NCI-H146 treated with DMSO at 0.1 percent for 48 hours (cell line): ENCODE measurements at regions not wholly inside any gene's neighbourhood (a gene's known extent, or its start where the extent isn't known, plus 50 kb on each side); places are given as distances from the start of the nearest gene placed in this dataset.
"Not testable (repeated sequence)": the region's sequence is repeated elsewhere in the genome, so short reads cannot be mapped to it uniquely, and the experiment has no call there.

Experiments
- DNase-seq: peaks from one replicate; lab custom pipeline; 2025; ENCODE audit not compliant: unreplicated experiment; lab: John Stamatoyannopoulos, UW

DNA sequence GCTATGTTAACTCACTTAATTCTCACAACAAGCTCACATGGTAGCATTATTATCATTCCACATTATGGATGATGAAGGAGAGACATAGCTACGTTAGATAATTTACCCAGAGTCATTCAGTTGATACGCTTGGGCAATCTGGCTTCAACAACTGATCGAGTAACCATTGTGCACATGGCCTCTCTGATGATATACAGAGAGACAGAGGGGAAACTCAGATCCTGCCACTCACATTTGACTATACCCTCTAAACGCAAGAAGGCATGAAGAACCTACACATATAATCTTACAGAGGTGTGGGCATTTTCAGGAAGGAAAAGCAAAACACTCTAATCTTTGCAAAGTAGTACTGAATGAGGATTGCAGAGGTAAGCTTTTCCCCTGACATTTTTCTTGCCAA lies 360.1 kb downstream of the BARHL2 start:
- DNase-seq: no peak

GRCh38 chr1:90356101-90356500 lies 361.0 kb downstream of the BARHL2 start:
- no peak for DNase-seq

GRCh38 chr1:90354704-90355103 lies 359.8 kb downstream of the ZNF326 start:
- no peak for DNase-seq

DNA sequence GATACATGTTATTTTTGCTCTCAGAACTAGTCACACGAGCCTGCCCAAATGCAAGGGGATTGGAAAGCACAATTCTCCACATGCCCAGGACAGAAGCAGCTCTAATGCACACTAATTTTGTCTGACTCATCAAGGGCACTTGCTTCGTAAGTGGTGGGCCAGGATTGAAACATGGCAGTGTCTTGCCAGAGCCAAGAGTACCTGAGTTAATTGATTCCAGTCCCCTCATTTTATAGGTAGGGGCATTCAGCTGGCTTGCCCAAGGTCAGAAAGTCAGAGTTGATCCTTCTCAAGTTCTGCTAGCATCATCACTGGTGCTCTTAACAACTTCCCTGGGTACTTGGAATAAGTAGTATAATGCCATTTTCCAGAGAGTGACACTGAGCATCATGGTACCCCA lies 356.1 kb downstream of the ZNF326 start:
- DNase-seq: no peak

GRCh38 chr1:90349510-90349909 lies 354.6 kb downstream of the ZNF326 start:
- no peak for DNase-seq

DNA sequence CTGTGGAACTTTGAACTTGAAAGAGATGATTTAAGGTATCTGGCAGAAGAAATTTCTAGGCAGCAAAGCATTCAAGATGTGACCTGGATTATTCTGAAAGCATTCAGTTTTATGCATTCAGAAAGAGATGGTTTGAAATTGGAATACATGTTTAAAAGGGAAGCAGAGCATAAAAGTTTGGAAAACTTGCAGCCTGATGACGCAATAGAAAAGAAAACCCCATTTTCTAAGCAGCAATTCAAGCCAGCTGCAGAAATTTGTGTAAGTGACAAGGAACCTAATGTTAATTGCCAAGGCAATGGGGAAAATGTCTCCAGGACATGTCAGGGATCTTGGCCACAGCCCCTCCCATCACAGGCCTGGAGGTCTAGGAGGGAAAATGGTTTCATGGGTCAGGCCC lies 354.0 kb downstream of the ZNF326 start:
- no peak for DNase-seq

DNA sequence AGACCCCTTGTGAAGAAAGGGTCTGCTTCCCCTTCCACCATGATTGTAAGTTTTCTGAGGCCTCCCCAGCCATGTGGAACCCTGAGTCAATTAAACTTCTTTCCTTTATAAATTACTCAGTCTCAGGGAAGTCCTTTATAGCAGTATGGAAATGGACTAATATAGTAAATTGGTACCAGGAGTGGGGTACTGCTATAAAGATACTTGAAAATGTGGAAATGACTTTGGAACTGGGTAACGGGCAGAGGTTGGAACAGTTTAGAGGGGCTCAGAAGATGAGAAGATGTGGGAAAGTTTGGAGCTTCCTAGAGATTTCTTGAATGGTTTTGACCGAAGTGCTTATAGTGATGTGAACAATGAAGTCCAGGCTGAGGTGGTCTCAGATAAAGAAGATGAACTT lies 353.5 kb downstream of the ZNF326 start:
- not testable (repeated sequence) for DNase-seq

- no peak for DNase-seq
These were observed 352.5 kb downstream of the ZNF326 start for GRCh38 chr1:90347366-90347765.

- DNase-seq: no peak
These were observed 351.8 kb downstream of the ZNF326 start for GRCh38 chr1:90346757-90347156.

GRCh38 chr1:90346349-90346748 lies 351.4 kb downstream of the ZNF326 start:
- no peak for DNase-seq

GRCh38 chr1:90344963-90345730 lies 350.2 kb downstream of the ZNF326 start:
- no peak for DNase-seq

- DNase-seq: no peak
These were observed 346.6 kb downstream of the ZNF326 start for GRCh38 chr1:90341516-90341915.

DNA sequence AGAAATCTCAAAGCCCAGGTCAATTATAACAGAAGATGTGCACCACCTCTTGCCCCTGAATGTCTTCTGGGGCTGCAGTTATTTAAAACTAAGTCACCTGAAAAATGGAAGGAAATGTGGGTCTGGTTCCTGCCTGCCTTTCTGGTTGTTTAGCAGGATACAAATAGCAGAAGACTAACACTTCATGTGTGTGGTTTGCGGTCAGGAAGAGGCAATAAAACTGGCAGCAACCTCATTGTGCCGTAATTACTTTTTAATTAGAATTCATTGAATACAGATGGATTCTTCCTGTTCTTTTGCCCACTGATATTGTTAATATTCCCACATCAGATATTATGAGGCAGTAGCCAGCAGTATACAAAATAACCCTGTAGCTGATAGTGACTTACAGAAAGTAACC lies 345.7 kb downstream of the ZNF326 start:
- no peak for DNase-seq

DNA sequence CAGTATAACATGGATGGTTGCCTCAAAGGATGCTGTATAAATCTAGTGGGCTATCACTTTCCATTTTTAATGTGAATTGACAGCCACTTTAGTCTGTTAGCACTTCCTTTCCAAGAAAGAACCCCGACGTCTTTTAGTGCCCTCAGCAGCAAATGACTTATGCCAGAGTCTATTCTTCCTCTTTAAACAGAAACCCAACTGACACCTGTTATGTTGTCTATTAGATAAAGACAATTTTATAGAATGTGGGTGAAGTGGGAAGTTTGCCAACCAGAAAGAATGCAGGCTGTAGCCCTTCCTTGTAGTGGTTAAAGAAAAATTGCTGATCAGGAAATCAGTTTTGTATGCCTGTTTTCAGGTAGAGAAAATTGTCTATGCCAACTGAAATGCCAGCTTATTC lies 344.9 kb downstream of the ZNF326 start:
- no peak for DNase-seq

DNA sequence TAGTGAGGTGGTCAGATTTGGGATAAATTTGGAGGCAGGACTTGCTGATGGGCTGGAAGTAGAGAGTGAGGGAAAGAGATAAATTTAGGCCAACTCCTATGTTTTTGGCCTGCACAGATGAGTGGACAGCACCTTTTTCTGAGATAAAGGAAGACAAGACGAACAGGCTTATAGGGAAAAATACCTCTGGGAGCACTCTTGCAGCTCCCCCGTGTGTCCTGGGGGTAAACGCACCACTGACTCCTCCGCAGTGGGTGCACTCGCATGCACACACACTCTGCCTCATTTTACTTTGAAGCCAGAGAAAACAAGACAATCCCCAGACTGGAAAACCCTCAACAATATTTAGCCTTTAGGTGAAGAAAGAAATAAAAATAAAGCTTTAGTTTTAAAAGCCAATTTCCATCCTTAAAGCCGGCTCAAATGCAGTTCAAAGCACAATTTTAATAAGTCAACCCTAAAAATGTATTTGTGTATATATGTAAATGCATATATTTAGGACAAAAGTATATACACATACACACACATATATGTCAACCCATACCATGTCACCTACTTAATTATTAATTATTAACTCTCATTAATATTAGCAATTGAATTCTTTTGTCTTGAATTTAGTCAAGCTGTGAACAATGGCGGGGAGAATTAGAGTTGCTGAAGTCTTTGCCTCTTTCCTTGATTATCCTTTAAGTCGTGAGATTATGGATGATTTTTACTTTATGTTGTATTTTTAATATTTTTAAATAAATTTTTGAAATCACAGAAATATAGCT lies 341.8 kb downstream of the ZNF326 start:
- DNase-seq: no peak

DNA sequence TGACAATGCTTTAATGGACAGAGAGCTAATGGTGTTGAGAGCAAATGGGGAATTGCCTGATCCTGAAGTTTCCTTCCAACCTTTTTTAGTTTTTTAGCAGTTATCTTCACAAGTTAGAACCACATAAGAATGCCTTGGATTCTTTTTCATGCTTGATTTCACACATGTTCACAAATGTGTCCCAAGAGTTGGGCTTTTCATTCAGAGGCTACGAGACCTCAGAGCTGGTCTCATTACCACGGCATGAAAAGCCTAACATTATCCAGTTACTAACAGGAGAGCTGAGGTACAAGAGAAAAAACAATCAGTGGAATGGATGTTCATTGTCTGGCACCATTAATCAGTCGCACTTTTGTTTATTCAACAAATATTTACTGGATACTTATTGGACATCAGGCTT lies 340.6 kb downstream of the ZNF326 start:
- peak; percentile 21 for DNase-seq

DNA sequence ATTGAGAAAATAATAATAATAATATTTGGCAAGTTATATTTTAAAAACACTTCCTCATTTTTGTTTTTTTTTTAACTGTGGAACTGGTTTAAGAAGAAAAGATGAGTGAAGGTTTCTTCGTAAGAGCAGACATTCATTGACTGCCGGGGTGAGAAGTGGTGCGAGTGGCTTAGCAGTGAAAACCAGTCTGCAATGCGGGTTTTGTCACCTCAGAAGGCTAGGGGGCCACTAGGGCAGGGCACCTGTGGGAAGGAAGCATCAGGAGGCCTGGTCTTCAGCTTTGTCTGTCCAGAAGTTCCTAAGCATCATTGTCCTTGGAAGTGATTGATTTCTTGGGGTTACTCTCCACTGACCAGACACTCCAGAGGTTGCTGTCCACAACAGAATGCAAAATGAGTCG lies 339.2 kb downstream of the ZNF326 start:
- no peak for DNase-seq

DNA sequence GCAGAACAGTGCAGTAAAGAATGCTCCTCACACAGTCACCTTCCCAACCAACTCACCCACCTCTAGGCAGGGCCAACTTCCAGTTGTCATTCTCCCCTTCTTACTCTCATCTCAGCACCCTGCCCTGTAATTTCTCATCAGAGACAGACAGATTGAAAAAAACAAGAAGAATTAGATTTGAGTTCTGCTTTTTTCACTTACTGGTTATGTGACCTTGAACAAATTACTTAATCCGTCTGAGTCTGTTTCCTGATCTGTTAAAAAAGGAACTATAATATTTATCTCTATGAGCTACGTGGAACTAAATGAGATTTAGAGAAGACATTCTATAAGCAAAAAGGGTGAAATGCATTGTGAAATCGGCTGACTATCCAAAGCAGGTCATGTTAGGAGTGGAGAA lies 330.3 kb downstream of the ZNF326 start:
- DNase-seq: no peak

- no peak for DNase-seq
These were observed 327.3 kb downstream of the ZNF326 start for GRCh38 chr1:90322186-90322585.

- no peak for DNase-seq
These were observed 325.0 kb downstream of the ZNF326 start for GRCh38 chr1:90319918-90320317.

GRCh38 chr1:90318431-90318830 lies 323.5 kb downstream of the ZNF326 start:
- no peak for DNase-seq

DNA sequence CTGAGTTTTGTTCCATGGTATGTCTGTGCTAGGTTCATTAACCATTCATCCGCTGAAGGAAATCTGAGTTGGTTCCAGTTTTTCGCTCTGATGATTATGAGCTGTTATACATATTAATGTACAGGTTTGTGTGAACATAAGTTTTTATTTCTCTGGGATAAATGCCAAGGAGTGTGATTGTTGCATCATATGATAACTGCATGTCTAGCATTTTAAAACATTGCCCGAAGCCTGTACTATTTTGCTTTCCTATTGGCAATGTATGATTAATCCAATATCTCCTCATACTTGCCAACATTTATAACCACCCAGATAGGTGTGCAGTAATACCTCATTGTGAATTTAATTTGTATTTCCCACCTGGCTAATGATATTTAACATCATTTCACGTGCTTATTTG lies 322.7 kb downstream of the ZNF326 start:
- DNase-seq: no peak

GRCh38 chr1:90314533-90314932 lies 319.6 kb downstream of the ZNF326 start:
- DNase-seq: no peak
